ENCODE measurements at regions not wholly inside any gene's neighbourhood (a gene's known extent, or its start where the extent isn't known, plus 50 kb on each side); places are given as distances from the start of the nearest gene placed in this dataset.
"Not testable (repeated sequence)": the region's sequence is repeated elsewhere in the genome, so short reads cannot be mapped to it uniquely, and the experiment has no call there.

- peak in 1 of 2 donors; percentile 15 for DNase-seq
These were observed 141.1 kb downstream of the SLCO4C1 start for GRCh38 chr5:102154791-102155605.

GRCh38 chr5:102154291-102154690 is 141.8 kb downstream of the SLCO4C1 start:
- DNase-seq: no peak

- DNase-seq: peak in 1 of 2 donors; percentile 10
These were observed 142.9 kb downstream of the SLCO4C1 start for GRCh38 chr5:102153003-102153759.

GRCh38 chr5:102139029-102139428 is 157.1 kb downstream of the SLCO4C1 start:
- no peak for DNase-seq

GRCh38 chr5:102138243-102138653 is 157.8 kb downstream of the SLCO4C1 start:
- no peak for DNase-seq

- DNase-seq: no peak
These were observed 165.2 kb downstream of the SLCO4C1 start for GRCh38 chr5:102130890-102131289.

GRCh38 chr5:102130386-102130785 is 165.7 kb downstream of the SLCO4C1 start:
- DNase-seq: no peak

- DNase-seq: no peak
These were observed 176.8 kb downstream of the SLCO4C1 start for GRCh38 chr5:102119252-102119651.

GRCh38 chr5:102115736-102116135 is 180.3 kb downstream of the SLCO4C1 start:
- no peak for DNase-seq

GRCh38 chr5:102114525-102115069 is 181.5 kb downstream of the SLCO4C1 start:
- no peak for DNase-seq

- no peak for DNase-seq
These were observed 188.2 kb downstream of the SLCO4C1 start for GRCh38 chr5:102107865-102108264.

GRCh38 chr5:102106599-102106998 is 189.5 kb downstream of the SLCO4C1 start:
- no peak for DNase-seq

GRCh38 chr5:102099766-102100331 is 196.2 kb downstream of the SLCO4C1 start:
- DNase-seq: no peak

- not testable (repeated sequence) for DNase-seq
These were observed 197.0 kb downstream of the SLCO4C1 start for GRCh38 chr5:102099083-102099482.

GRCh38 chr5:102098606-102099005 is 197.5 kb downstream of the SLCO4C1 start:
- DNase-seq: not testable (repeated sequence)

GRCh38 chr5:102090770-102091169 is 205.3 kb downstream of the SLCO4C1 start:
- DNase-seq: no peak

- no peak for DNase-seq
These were observed 206.2 kb downstream of the SLCO4C1 start for GRCh38 chr5:102089883-102090282.

- DNase-seq: no peak
These were observed 208.2 kb downstream of the SLCO4C1 start for GRCh38 chr5:102087906-102088305.

- DNase-seq: no peak
These were observed 215.8 kb downstream of the SLCO4C1 start for GRCh38 chr5:102080288-102080687.

- no peak for DNase-seq
These were observed 218.2 kb downstream of the SLCO4C1 start for GRCh38 chr5:102077920-102078319.

GRCh38 chr5:102069974-102070373 is 226.1 kb downstream of the SLCO4C1 start:
- DNase-seq: no peak

- DNase-seq: no peak
These were observed 227.2 kb downstream of the SLCO4C1 start for GRCh38 chr5:102068870-102069269.

- DNase-seq: no peak
These were observed 246.6 kb downstream of the SLCO4C1 start for GRCh38 chr5:102049517-102049916.

Data from CD4-positive, alpha-beta T cell treated with Interleukin-4 for 1 hour (primary cell).